PFSK-1 (cell line): ENCODE measurements at regions not wholly inside any gene's neighbourhood (a gene's known extent, or its start where the extent isn't known, plus 50 kb on each side); places are given as distances from the start of the nearest gene placed in this dataset.

Experiments used
- POLR2AphosphoS5 ChIP-seq: IDR thresholded peaks from 2 replicates; pipeline ENCODE4 v1.6.1; 2012; ENCODE audit warnings: low read depth, mild to moderate bottlenecking, control low read depth, low read length, moderate library complexity
- SIN3A ChIP-seq: IDR thresholded peaks from 2 replicates; pipeline ENCODE4 v1.6.1; 2012; ENCODE audit warnings: mild to moderate bottlenecking, low read length, moderate library complexity, borderline replicate concordance; ENCODE audit not compliant: insufficient read depth
- TF ChIP-seq, protein P1 (sequence below), 2 experiments: IDR thresholded peaks; 2 replicates each; pipeline versions ENCODE4 v1.6.1 to v1.8.0; 2011 to 2012; ENCODE audit warnings: low read depth in 2 of 2, low read length in 2 of 2, control low read depth in 1 of 2, inconsistent platforms in 1 of 2, mild to moderate bottlenecking in 1 of 2, moderate library complexity in 1 of 2; ENCODE audit not compliant: insufficient read depth in 1 of 2

DNA sequence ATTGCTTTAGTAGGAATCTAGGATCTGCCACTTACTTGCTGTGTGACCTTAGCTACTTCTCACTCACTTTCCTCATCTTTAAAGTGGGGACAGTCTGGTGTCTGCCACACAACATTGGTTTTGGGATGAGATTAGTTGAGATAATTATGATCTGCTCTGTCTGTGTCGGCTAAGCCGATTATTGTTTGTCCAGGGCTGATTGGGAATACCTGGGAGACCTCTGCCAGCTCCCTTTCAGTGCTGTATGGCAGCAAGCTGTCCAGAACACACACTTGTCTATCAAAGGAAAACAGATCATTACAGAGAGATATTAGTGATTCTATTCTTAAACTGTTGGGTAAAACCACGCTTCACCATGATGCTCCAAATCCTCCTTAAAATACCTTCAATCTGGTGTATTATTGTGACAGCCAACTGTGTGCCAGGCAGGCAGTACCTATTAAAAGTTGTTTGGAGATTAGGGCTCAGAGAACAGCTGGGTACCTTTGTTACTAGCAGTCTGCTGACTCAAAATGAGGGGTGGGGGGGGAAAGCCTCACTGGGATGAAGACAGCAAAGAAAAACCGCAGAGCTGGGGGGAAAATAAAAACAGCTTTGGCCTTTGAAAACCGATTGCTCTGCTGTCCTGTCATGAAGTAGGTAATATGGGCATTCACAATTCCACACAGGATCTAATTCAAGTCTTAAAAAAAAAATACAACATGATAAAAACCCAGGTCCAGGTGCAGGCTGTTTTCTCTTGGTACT, 458.4 kb upstream of the C9orf72 start:
- TF ChIP-seq SIN3A (no peak), POLR2AphosphoS5 (no peak)
- TF ChIP-seq, protein P1, sequence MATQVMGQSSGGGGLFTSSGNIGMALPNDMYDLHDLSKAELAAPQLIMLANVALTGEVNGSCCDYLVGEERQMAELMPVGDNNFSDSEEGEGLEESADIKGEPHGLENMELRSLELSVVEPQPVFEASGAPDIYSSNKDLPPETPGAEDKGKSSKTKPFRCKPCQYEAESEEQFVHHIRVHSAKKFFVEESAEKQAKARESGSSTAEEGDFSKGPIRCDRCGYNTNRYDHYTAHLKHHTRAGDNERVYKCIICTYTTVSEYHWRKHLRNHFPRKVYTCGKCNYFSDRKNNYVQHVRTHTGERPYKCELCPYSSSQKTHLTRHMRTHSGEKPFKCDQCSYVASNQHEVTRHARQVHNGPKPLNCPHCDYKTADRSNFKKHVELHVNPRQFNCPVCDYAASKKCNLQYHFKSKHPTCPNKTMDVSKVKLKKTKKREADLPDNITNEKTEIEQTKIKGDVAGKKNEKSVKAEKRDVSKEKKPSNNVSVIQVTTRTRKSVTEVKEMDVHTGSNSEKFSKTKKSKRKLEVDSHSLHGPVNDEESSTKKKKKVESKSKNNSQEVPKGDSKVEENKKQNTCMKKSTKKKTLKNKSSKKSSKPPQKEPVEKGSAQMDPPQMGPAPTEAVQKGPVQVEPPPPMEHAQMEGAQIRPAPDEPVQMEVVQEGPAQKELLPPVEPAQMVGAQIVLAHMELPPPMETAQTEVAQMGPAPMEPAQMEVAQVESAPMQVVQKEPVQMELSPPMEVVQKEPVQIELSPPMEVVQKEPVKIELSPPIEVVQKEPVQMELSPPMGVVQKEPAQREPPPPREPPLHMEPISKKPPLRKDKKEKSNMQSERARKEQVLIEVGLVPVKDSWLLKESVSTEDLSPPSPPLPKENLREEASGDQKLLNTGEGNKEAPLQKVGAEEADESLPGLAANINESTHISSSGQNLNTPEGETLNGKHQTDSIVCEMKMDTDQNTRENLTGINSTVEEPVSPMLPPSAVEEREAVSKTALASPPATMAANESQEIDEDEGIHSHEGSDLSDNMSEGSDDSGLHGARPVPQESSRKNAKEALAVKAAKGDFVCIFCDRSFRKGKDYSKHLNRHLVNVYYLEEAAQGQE (IDR thresholded peaks at IDR 0.05; ENCODE audit: insufficient read depth in 1 of 2, low read depth in 2 of 2, low read length in 2 of 2), result no peak
